M059J (cell line): ENCODE measurements at regions not wholly inside any gene's neighbourhood (a gene's known extent, or its start where the extent isn't known, plus 50 kb on each side); places are given as distances from the start of the nearest gene placed in this dataset.
"Not testable (repeated sequence)": the region's sequence is repeated elsewhere in the genome, so short reads cannot be mapped to it uniquely, and the experiment has no call there.

Experiments
- DNase-seq: peaks from one replicate; pipeline ENCODE4 v3.0.0-alpha.2; 2012; ENCODE audit warnings: low read depth

GRCh38 chr17:74141612-74142011, 61.9 kb upstream of the RPL38 start:
- no peak for DNase-seq

GRCh38 chr17:74143318-74143717, 60.2 kb upstream of the RPL38 start:
- not testable (repeated sequence) for DNase-seq

- no peak for DNase-seq
Measured at GRCh38 chr17:74145756-74146155, 57.7 kb upstream of the RPL38 start.

GRCh38 chr17:74146196-74146595, 57.3 kb upstream of the RPL38 start:
- DNase-seq, result no peak

- DNase-seq, result no peak
Measured at GRCh38 chr17:74147056-74147835, 56.2 kb upstream of the RPL38 start.

- no peak for DNase-seq
Measured at GRCh38 chr17:74147966-74148365, 55.5 kb upstream of the RPL38 start.

GRCh38 chr17:74148446-74148845, 55.0 kb upstream of the RPL38 start:
- DNase-seq, result no peak

- no peak for DNase-seq
Measured at GRCh38 chr17:74148901-74149596, 54.4 kb upstream of the RPL38 start.

GRCh38 chr17:74149597-74150427, 53.7 kb upstream of the RPL38 start:
- no peak for DNase-seq

GRCh38 chr17:74150428-74151025, 53.0 kb upstream of the RPL38 start:
- no peak for DNase-seq

GRCh38 chr17:74151551-74152315, 51.7 kb upstream of the RPL38 start:
- DNase-seq, result no peak

- no peak for DNase-seq
Measured at GRCh38 chr17:74152591-74153455, 50.7 kb upstream of the RPL38 start.

GRCh38 chr17:74153456-74153810, 50.0 kb upstream of the RPL38 start:
- no peak for DNase-seq
